HCT116 (cell line): ENCODE measurements at regions not wholly inside any gene's neighbourhood (a gene's known extent, or its start where the extent isn't known, plus 50 kb on each side); places are given as distances from the start of the nearest gene placed in this dataset.

Source experiments
- ATF3 ChIP-seq: IDR thresholded peaks from 2 replicates; pipeline ENCODE4 v1.6.1; 2012
- CTCF ChIP-seq, 3 experiments: fragments of 200-600 bp in 1 of 3; sonication (generic) in 1 of 3; IDR thresholded peaks in 2 of 3; conservative IDR thresholded peaks in 1 of 3; 2 replicates each; pipeline ENCODE4 v1.5.1; 2012 to 2017; ENCODE audit warnings: low read depth in 2 of 3, low read length in 2 of 3, antibody characterized with exemption in 1 of 3, borderline replicate concordance in 1 of 3, control low read depth in 1 of 3, mild to moderate bottlenecking in 1 of 3, mixed read lengths in 1 of 3, mixed run types in 1 of 3, moderate library complexity in 1 of 3; ENCODE audit not compliant: insufficient read depth in 1 of 3
- EGR1 ChIP-seq: IDR thresholded peaks from 2 replicates; pipeline ENCODE4 v1.6.1; 2012; ENCODE audit warnings: low read depth
- EZH2 ChIP-seq: fragments of 200-600 bp; sonication (generic); IDR thresholded peaks from 2 replicates; pipeline ENCODE4 v1.6.1; 2017; ENCODE audit warnings: antibody characterized with exemption, mixed run types
- JUND ChIP-seq: IDR thresholded peaks from 2 replicates; pipeline ENCODE4 v1.6.1; 2012
- MAX ChIP-seq: IDR thresholded peaks from 2 replicates; pipeline ENCODE4 v1.6.1; 2012
- POLR2A ChIP-seq: IDR thresholded peaks from 2 replicates; pipeline ENCODE4 v1.7.0; 2011; ENCODE audit warnings: borderline replicate concordance; ENCODE audit not compliant: insufficient read depth, insufficient read length; ENCODE audit errors: extremely low read depth
- POLR2AphosphoS5 ChIP-seq: IDR thresholded peaks from 2 replicates; pipeline ENCODE4 v1.6.1; 2011; ENCODE audit warnings: mild to moderate bottlenecking, low read depth, low read length, moderate library complexity
- RAD21 ChIP-seq: IDR thresholded peaks from 2 replicates; pipeline ENCODE4 v1.6.1; 2012; ENCODE audit warnings: low read depth, mild to moderate bottlenecking
- REST ChIP-seq: IDR thresholded peaks from 2 replicates; pipeline ENCODE4 v1.6.1; 2012; ENCODE audit warnings: low read depth
- YY1 ChIP-seq: IDR thresholded peaks from 2 replicates; pipeline ENCODE4 v1.6.1; 2011; ENCODE audit warnings: low read length, low read depth, moderate library complexity, mild to moderate bottlenecking; ENCODE audit not compliant: insufficient replicate concordance; ENCODE audit errors: extremely low read depth
- ZNF274 ChIP-seq: fragments of 200-500 bp; sonication (Bioruptor generic); IDR thresholded peaks from 2 replicates; pipeline ENCODE4 v1.6.1; 2014; ENCODE audit warnings: mild to moderate bottlenecking, low read depth, low read length, inconsistent platforms

GRCh38 chr9:24881361-24881760, 335.7 kb upstream of the IZUMO3 start:
- TF ChIP-seq ZNF274 (no peak), CTCF (IDR thresholded peaks at IDR 0.05 in 2 of 3, conservative IDR thresholded peaks at IDR 0.05 in 1 of 3; ENCODE audit: borderline replicate concordance in 1 of 3, insufficient read depth in 1 of 3, low read depth in 2 of 3, low read length in 2 of 3) (no peak), EGR1 (no peak), MAX (no peak), POLR2AphosphoS5 (no peak), EZH2 (no peak), POLR2A (no peak), YY1 (no peak), JUND (no peak), ATF3 (no peak), RAD21 (no peak), REST (no peak)
